ENCODE measurements at regions not wholly inside any gene's neighbourhood (a gene's known extent, or its start where the extent isn't known, plus 50 kb on each side); places are given as distances from the start of the nearest gene placed in this dataset.
A peak's percentile ranks its signal among the peaks of the same experiment; 100 is the strongest.
"Not testable (repeated sequence)": the region's sequence is repeated elsewhere in the genome, so short reads cannot be mapped to it uniquely, and the experiment has no call there.

DNA sequence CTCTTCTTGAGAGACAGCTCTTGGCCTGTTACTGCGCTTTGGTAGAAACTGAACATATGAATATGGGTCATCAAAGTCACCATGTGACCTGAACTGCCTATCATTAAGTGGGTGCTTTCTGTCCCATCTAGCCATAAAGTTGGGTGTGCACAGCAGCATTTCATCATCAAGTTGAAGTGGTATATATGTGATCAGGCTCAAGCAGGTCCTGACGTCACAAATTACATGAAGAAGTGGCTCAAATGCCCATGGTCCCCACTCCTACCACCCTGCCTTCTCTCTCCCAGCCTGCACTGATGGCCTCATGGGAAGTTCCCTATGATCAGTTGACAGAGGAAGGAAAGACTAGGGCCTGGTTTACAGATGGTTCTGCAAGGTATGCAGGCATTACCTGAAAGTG, 308.8 kb upstream of the MGAT4C start:
- TF ChIP-seq, protein P1, sequence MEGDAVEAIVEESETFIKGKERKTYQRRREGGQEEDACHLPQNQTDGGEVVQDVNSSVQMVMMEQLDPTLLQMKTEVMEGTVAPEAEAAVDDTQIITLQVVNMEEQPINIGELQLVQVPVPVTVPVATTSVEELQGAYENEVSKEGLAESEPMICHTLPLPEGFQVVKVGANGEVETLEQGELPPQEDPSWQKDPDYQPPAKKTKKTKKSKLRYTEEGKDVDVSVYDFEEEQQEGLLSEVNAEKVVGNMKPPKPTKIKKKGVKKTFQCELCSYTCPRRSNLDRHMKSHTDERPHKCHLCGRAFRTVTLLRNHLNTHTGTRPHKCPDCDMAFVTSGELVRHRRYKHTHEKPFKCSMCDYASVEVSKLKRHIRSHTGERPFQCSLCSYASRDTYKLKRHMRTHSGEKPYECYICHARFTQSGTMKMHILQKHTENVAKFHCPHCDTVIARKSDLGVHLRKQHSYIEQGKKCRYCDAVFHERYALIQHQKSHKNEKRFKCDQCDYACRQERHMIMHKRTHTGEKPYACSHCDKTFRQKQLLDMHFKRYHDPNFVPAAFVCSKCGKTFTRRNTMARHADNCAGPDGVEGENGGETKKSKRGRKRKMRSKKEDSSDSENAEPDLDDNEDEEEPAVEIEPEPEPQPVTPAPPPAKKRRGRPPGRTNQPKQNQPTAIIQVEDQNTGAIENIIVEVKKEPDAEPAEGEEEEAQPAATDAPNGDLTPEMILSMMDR (IDR thresholded peaks at IDR 0.05; ENCODE audit: insufficient read depth, low read depth, low read length, missing control alignments): no peak
- no peak for DNase-seq (ENCODE audit: low read depth)
- no peak overlapping the region for H3K4me3 ChIP-seq (ENCODE audit: low read length)

DNA sequence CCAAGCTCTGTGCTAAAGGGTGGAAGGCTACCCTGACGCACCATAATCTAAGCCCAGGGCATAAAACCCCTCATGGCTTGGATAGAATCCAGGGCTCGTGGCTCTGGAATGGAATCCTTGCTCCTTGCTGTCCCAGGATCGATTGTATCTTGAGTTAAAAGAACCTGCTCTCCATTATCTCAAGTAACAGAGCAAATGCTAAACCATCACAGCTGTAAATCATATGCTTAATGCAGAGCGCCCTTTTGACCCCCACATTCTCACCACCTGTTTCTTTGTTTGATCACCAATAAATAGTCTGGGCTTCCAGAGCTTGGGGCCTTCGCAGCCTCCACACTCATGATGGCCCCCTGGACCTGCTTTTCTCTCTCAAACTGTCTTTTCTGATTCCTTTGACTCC, 299.3 kb upstream of the MGAT4C start:
- not testable (repeated sequence) for DNase-seq (ENCODE audit: low read depth); H3K4me3 ChIP-seq (ENCODE audit: low read length)

DNA sequence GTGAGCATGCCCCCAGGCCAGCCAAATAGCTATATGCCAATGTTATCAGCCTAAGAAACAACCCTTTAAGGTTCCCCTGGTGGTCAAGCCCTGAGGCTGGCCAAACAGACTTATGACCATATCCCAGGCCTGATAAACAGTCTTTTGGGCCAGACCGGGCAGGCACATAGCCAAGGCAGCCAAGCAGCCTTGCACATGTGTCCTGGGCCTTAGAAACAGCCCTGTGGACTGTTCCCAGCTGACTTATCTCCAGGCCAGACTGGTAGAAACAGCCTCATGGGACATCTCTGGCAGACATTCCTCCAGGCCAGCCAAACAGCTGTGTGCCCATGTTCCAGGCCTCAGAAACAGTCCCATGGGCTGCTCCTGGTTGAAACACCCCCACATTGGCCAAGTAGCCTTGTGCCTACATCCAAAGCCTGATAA, 295.0 kb upstream of the MGAT4C start:
- DNase-seq (ENCODE audit: low read depth): no peak
- TF ChIP-seq, protein P1 (IDR thresholded peaks at IDR 0.05; ENCODE audit: insufficient read depth, low read depth, low read length, missing control alignments): no peak

GRCh38 chr12:86550218-86551145, 294.3 kb upstream of the MGAT4C start:
- TF ChIP-seq, protein P1 (IDR thresholded peaks at IDR 0.05; ENCODE audit: insufficient read depth, low read depth, low read length, missing control alignments): no peak
- no peak overlapping the region for H3K4me3 ChIP-seq (ENCODE audit: low read length)
- DNase-seq (ENCODE audit: low read depth): no peak

More for the DNA sequence above, 295.0 kb upstream of the MGAT4C start:
- H3K4me3 ChIP-seq (ENCODE audit: low read length): no peak overlapping the region

DNA sequence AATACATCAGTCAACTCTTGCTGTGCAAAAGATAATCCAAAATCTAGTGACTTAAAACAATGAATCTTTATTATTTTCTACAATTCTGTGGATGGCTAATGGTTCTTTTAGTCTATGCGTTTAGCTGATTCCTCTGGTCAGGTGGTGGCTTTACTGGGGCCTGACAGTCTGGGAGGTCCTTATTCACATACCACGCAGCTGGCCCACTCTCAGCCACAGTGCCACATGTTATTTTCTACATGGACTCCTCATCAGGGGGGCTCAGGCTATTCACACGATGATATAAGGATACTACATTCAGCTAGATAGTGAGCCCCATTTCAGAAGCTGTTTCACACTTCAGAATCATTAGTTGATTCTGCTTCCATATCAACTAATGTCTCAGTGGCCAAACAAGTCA, 287.5 kb upstream of the MGAT4C start:
- DNase-seq (ENCODE audit: low read depth): no peak
- TF ChIP-seq, protein P1 (IDR thresholded peaks at IDR 0.05; ENCODE audit: insufficient read depth, low read depth, low read length, missing control alignments): no peak
- no peak overlapping the region for H3K4me3 ChIP-seq (ENCODE audit: low read length)

DNA sequence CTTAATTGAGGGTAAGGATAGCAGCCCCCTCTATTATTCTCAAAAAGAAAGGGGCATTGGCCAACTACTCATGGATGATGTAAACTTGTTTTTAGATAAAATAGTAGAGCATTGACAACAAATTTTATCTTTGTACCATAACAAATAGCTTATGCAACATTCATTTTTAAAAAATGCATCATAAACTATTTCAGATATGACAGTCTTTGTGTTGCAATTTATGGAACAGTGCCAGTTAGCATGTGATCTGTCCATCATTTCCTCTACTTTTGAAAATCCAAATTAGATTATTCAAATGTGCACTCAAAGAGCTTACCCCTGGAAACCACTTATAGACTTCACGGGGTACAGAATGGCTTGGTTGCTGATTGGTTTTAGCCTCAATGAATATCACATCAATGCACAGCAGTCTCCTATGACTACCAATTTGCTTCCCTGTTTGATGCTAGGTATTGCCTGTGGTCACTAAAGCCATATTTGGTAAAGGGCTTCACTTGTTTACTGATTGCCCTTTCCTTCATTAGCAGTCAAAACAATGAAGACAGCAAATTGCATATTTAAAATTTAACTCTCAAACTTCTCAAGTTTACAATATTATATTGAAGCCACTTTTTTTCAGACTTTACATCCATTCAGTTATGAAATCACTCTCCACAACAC, 274.9 kb upstream of the MGAT4C start:
- TF ChIP-seq, protein P1 (IDR thresholded peaks at IDR 0.05; ENCODE audit: insufficient read depth, low read depth, low read length, missing control alignments): no peak
- peak; percentile 63 for DNase-seq (ENCODE audit: low read depth)
- no peak overlapping the region for H3K4me3 ChIP-seq (ENCODE audit: low read length)

GRCh38 chr12:86526060-86526595, 269.9 kb upstream of the MGAT4C start:
- no peak overlapping the region for H3K4me3 ChIP-seq (ENCODE audit: low read length)
- DNase-seq (ENCODE audit: low read depth): no peak
- TF ChIP-seq, protein P1 (IDR thresholded peaks at IDR 0.05; ENCODE audit: insufficient read depth, low read depth, low read length, missing control alignments): no peak
